Ovary (tissue), 7 donors: ENCODE measurements at regions not wholly inside any gene's neighbourhood (a gene's known extent, or its start where the extent isn't known, plus 50 kb on each side); places are given as distances from the start of the nearest gene placed in this dataset.
"Not testable (repeated sequence)": the region's sequence is repeated elsewhere in the genome, so short reads cannot be mapped to it uniquely, and the experiment has no call there.

Experiments used
- DNase-seq, 5 donors: peaks; one replicate each; pipeline ENCODE4 v3.0.0-alpha.2; 2019 to 2020
- H3K27ac ChIP-seq, 2 donors: fragments of 200-600 bp; one replicate each; pipeline versions ENCODE4 v1.5.1 to v1.8.0; 2019 to 2022
- H3K27me3 ChIP-seq: fragments of 200-600 bp; one replicate; pipeline ENCODE4 v1.8.0; 2022
- H3K36me3 ChIP-seq: fragments of 200-600 bp; sonication (generic); one replicate; pipeline ENCODE4 v1.5.1; 2019
- H3K4me1 ChIP-seq: one replicate; pipeline ENCODE4 v1.8.1; 2013; ENCODE audit warnings: mild to moderate bottlenecking, moderate library complexity; ENCODE audit not compliant: insufficient read depth
- H3K4me3 ChIP-seq: fragments of 200-600 bp; sonication (generic); one replicate; pipeline ENCODE4 v1.5.1; 2017
- H3K9me3 ChIP-seq, 2 donors: fragments of 200-600 bp in 1 of 2; sonication (generic) in 1 of 2; one replicate each; pipeline versions ENCODE4 v1.5.1 to v1.8.1; 2013 to 2019; ENCODE audit warnings: mild to moderate bottlenecking in 1 of 2, moderate library complexity in 1 of 2
- EP300 ChIP-seq: sonication (generic); formaldehyde crosslinking; IDR thresholded peaks from one replicate; pipeline ENCODE4 v1.6.1; 2017; ENCODE audit warnings: antibody characterized with exemption
- POLR2A ChIP-seq: fragments of 450-650 bp; IDR thresholded peaks from one replicate; pipeline ENCODE4 v1.6.1; 2017; ENCODE audit warnings: antibody characterized with exemption, mild to moderate bottlenecking, moderate library complexity
- WGBS, 3 donors: extraction: QIAGEN DNeasy Blood & Tissue Kit in 1 of 3; methylation state at CpG; one replicate each; pipeline versions ENCODE4 v1.1.5 to v1.1.7; 2013 to 2017; 5-methylcytosine and 5-hydroxymethylcytosine counted together
- intact Hi-C, 4 donors: fragments of 100-400 bp; cut with DNase I; formaldehyde crosslinking; loops; one replicate each; pipeline versions ENCODE4 v1.11.0 to v1.15.1; 2022 to 2023
- TF ChIP-seq, protein P1 (sequence below), 3 donors: fragments of 450-650 bp in 2 of 3; fragments of 200-600 bp in 1 of 3; IDR thresholded peaks; one replicate each; pipeline versions ENCODE4 v1.5.1 to v1.8.0; 2016 to 2022; ENCODE audit warnings: antibody characterized with exemption in 3 of 3, mild to moderate bottlenecking in 1 of 3
- donor health status: DM: no; HTN: no; CAD: no; lungs with moderate emphysema.
- donor health status: DM: no; HTN: no; CAD: no.
- donor health status: Bipolar disorder and iron deficiency.
- donor health status: DM: no; HTN: no; CAD: no.
- donor health status: DM: yes; HTN: yes; CAD: no.

DNA sequence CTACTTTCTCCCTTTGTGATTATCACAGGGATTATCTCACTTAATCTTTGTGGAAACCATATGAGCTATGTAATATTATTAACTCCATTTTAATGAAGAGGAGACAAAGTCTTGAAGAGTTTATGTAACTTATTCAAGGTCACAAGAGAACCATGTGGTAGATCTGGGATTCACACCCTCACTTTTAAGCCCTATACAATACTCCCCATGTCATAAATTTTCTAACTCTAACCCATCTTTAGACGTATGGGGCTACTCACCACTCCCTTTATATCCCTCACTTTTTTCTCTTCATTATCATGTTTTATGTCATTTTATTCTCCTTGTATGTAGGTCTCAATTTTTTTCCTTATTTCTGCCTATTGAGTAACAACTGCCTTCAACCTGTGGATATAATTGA lies 126.4 kb upstream of the AHI1 start:
- no peaks in the 10 kb centered on the region for H3K36me3 ChIP-seq
- DNase-seq: no peak

DNA sequence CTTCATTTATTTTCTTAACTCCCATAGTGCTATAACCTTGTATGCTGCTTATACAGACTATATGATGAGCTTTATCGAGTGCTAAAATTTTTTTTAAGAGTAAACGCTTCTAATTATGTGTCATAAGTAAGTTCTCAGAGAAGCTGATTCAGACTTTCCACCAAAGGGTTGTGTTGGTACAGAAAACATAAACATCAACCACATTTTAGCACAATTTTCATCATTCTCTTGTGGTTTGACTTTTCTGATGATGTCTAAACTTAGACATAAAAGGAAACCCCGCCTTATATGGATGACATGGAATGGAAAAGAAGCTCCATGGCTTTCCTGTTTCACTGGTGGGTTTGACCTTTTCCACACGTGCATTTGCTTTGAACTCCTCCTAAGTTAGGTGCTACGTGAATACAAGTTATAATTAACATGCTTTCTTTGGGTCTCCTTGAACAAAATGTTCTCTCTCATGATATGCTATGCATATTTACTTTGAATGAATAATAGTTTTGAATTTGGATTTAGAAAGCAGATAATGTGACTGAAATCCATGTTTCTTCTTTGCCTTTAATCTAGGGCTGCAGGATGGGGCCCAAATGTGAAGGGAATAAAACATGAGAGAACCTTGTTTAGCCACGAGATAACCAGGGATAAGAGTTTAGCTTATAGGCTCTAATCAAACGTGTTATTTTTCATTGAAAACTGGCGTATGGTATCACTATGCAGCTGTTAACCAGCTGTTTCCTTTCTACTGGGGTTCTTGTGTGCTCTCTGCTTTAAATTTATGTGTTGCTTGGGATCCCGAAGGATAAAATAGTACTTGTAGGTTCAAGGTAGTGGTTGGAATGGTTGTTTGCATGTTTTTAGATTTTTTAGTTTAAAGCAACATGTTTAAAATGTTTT lies 127.1 kb upstream of the AHI1 start:
- no peaks in the 10 kb centered on the region for H3K4me1 ChIP-seq
- no peak overlapping the region for H3K4me3 ChIP-seq
- H3K27me3 ChIP-seq: no peaks in the 10 kb centered on the region
- no peak for DNase-seq
- intact Hi-C loops: no loop called here
- H3K27ac ChIP-seq: no peak overlapping the region
- no peaks in the 10 kb centered on the region for H3K9me3 ChIP-seq
- no peak for TF ChIP-seq POLR2A
- TF ChIP-seq, protein P1, sequence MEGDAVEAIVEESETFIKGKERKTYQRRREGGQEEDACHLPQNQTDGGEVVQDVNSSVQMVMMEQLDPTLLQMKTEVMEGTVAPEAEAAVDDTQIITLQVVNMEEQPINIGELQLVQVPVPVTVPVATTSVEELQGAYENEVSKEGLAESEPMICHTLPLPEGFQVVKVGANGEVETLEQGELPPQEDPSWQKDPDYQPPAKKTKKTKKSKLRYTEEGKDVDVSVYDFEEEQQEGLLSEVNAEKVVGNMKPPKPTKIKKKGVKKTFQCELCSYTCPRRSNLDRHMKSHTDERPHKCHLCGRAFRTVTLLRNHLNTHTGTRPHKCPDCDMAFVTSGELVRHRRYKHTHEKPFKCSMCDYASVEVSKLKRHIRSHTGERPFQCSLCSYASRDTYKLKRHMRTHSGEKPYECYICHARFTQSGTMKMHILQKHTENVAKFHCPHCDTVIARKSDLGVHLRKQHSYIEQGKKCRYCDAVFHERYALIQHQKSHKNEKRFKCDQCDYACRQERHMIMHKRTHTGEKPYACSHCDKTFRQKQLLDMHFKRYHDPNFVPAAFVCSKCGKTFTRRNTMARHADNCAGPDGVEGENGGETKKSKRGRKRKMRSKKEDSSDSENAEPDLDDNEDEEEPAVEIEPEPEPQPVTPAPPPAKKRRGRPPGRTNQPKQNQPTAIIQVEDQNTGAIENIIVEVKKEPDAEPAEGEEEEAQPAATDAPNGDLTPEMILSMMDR (IDR thresholded peaks at IDR 0.05): no peak
- no peak for TF ChIP-seq EP300
- no peaks in the 10 kb centered on the region for H3K36me3 ChIP-seq
- 11 to 23% (median 14%) methylated on average over 9 of the region's 9 CpGs for WGBS, 3 donors

More for the DNA sequence above, 126.4 kb upstream of the AHI1 start:
- H3K27ac ChIP-seq: no peak overlapping the region
- WGBS, 3 donors: 83 to 88% (median 86%) methylated on average over 1 of the region's 1 CpG
- H3K27me3 ChIP-seq: no peaks in the 10 kb centered on the region
- no peaks in the 10 kb centered on the region for H3K9me3 ChIP-seq
- TF ChIP-seq EP300 (no peak), POLR2A (no peak)
- TF ChIP-seq, protein P1 (IDR thresholded peaks at IDR 0.05): no peak
- H3K4me1 ChIP-seq: no peaks in the 10 kb centered on the region
- intact Hi-C loops: no loop called here
- no peak overlapping the region for H3K4me3 ChIP-seq

DNA sequence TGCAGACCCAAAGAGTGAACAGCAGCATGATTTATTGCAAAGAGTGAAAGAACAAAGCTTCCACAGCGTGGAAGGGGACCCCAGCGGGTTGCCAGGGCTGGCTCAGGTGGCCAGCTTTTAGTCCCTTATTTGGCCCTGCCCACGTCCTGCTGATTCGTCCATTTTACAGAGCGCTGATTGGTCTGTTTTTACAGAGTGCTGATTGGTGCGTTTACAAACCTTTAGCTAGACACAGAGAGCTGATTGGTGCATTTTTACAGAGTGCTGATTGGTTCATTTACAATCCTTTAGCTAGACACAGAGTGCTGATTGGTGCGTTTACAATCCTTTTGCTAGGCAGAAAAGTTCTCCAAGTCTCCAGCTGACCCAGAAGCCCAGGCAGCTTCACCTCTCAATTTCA lies 128.5 kb upstream of the AHI1 start:
- H3K4me3 ChIP-seq, DNase-seq, H3K9me3 ChIP-seq, H3K4me1 ChIP-seq, H3K36me3 ChIP-seq, intact Hi-C loops, H3K27ac ChIP-seq, H3K27me3 ChIP-seq: not testable (repeated sequence)
- 93 to 97% (median 93%) methylated on average over 7 of the region's 7 CpGs for WGBS, 3 donors

DNA sequence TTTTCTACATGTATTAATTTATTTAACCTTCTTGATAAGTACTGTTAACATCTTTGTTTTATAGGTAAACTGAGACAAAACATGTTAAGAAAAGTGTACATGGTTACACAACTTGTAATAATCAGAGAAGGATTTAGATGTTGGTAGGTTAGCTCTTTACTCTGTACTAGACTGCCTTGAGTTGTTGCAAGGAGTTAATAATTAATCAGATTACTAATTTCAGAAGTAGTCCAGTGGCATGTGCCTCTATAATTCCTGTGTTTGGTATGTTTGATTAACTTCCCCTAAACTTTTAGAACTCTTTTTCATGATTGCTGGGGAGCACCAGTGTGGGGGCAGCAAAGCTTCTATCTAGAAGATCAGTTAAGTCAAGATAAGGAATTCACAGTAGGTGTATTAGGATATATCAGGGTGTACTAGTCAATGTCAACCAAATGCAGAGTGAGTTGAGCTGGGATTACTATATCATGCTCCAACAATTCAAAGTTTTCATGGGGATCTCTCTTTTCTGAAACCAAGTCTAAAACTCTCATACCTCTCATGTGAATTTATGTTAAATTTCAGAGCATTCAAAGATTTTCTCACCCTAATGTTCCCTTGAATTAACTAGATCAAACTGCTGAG lies 129.7 kb upstream of the AHI1 start:
- no peak overlapping the region for H3K27ac ChIP-seq
- H3K36me3 ChIP-seq: no peaks in the 10 kb centered on the region
- no peaks in the 10 kb centered on the region for H3K4me1 ChIP-seq
- H3K9me3 ChIP-seq: no peaks in the 10 kb centered on the region
- intact Hi-C loops: no loop called here
- H3K27me3 ChIP-seq: no peaks in the 10 kb centered on the region
- TF ChIP-seq EP300: no peak
- no peak for TF ChIP-seq POLR2A
- TF ChIP-seq, protein P1 (IDR thresholded peaks at IDR 0.05): no peak
- DNase-seq: no peak
- H3K4me3 ChIP-seq: no peak overlapping the region

DNA sequence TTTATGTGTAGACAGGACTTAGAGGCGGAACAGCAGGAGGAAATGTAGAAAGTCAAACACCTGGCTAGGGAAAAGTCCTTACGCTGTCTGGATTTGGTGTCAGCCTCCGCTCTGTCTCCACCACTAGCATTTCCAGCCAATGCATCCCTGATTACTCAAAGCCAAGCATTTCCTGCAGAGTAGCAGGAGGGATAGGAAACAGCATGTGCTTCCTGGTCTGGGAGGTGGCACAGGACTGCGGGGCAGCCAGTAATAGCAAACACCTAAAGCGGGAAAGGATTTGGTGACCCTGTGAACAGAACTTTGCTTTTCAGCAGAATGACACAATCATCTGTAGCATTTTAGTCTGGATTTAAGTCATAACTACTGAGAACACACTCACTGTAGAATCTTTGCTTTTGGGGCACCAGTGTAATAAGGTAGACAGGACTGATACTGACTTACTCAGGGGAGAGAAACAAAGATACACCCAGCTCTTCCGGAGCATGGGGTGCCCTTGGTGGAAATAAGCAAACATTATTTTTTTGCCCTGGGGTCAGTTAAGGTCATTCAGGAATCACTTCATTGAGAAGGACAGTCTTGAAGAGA lies 133.3 kb upstream of the AHI1 start:
- intact Hi-C loops: no loop called here
- H3K36me3 ChIP-seq: no peaks in the 10 kb centered on the region
- no peak overlapping the region for H3K27ac ChIP-seq
- WGBS, 3 donors: 83 to 84% (median 83%) methylated on average over 6 of the region's 6 CpGs
- no peak for TF ChIP-seq EP300
- TF ChIP-seq, protein P1 (IDR thresholded peaks at IDR 0.05): no peak
- H3K4me3 ChIP-seq: no peak overlapping the region
- H3K4me1 ChIP-seq: no peaks in the 10 kb centered on the region
- DNase-seq: peak in 1 of 5 donors; percentile 18
- H3K27me3 ChIP-seq: no peaks in the 10 kb centered on the region
- H3K9me3 ChIP-seq: no peaks in the 10 kb centered on the region
